ENCODE measurements at regions not wholly inside any gene's neighbourhood (a gene's known extent, or its start where the extent isn't known, plus 50 kb on each side); places are given as distances from the start of the nearest gene placed in this dataset.
A peak's percentile ranks its signal among the peaks of the same experiment; 100 is the strongest.
"Not testable (repeated sequence)": the region's sequence is repeated elsewhere in the genome, so short reads cannot be mapped to it uniquely, and the experiment has no call there.

GRCh38 chr9:12314589-12314988 lies 378.6 kb upstream of the TYRP1 start:
- DNase-seq = no peak
- Histone ChIP-seq H3K27ac (ENCODE audit: low read length) (no peak overlapping the region), H3K27me3 (ENCODE audit: control insufficient read depth, insufficient read depth) (no peaks in the 10 kb centered on the region), H3K4me1 (ENCODE audit: control insufficient read depth, insufficient read depth, low read length) (no peaks in the 10 kb centered on the region), H3K4me3 (ENCODE audit: low read length) (no peak overlapping the region), H3K9me3 (ENCODE audit: control insufficient read depth, low read length) (no peaks in the 10 kb centered on the region)
- ATAC-seq = no peak
- WGBS = 74% methylated on average over 4 of the region's 4 CpGs
- intact Hi-C loops (cut with DNase I) = no loop called here

DNA sequence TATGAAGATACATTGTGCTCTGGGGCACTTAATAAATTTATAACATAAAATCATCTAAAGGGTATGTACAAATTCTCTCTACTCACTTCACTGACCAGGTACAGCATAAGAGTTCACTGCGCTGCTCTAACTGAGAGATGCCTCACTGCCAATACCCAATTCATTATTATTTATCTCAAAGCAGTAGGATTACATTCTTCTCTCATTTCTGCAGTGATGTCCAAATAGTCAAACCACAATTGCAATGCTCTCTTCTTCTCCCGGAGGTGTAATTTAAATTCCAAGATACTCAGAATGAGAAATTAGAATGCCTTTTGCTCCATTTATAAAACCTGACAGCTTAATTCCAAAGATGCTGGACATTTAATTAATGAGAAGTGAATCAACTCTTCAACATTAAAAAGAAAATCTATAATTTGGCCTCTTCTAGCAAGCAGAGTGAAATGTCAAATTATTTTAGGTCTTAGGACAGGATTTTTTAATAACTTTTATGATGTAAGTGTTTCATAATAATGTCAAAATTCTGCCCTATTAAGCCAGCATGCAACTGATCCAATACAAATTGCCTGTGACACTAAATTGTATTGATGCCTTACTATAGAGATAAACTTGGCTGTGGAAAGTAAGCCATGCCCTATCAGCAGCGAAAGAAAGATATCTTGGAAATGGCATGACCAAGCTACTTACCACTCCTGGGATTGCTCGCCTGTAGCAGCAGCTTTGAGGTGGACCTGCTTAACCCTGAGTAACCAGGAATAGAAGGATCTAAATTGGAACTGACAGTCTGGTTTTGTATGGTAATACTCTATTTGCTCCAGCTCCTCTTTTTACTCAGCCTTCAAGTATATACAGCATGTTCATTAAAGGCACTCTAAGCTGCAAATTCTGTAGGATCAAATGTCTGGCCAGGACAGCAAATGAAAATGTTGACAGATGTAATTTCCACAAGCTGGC lies 374.2 kb upstream of the TYRP1 start:
- Histone ChIP-seq H3K4me1 (ENCODE audit: control insufficient read depth, insufficient read depth, low read length) (no peaks in the 10 kb centered on the region), H3K27me3 (ENCODE audit: control insufficient read depth, insufficient read depth) (no peaks in the 10 kb centered on the region), H3K27ac (ENCODE audit: low read length) (no peak overlapping the region), H3K4me3 (ENCODE audit: low read length) (no peak overlapping the region), H3K9me3 (ENCODE audit: control insufficient read depth, low read length) (no peaks in the 10 kb centered on the region)
- DNase-seq (no peak), ATAC-seq (no peak)
- 53% methylated on average over 4 of the region's 4 CpGs for WGBS
- intact Hi-C loops (cut with DNase I) = no loop called here

DNA sequence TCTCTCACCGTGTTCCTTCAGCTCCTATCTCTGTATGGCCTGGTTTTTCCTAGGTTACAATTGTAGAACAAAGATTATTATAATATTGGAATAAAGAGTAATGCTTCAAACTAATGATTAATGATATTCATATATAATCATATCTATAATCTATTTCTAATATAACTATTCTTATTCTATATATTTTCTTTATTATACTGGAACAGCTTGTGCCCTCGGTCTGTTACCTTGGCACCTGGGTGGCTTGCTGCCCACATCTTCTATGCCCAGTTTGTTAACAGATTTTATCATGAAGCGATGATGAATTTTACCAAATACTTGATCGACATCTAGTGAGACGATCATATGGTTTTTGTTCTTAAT lies 363.6 kb upstream of the TYRP1 start:
- ATAC-seq (no peak), DNase-seq (no peak)
- 65% methylated on average over 5 of the region's 5 CpGs for WGBS
- no peak overlapping the region for H3K4me3 ChIP-seq (ENCODE audit: low read length)
- no peaks in the 10 kb centered on the region for H3K27me3 ChIP-seq (ENCODE audit: control insufficient read depth, insufficient read depth)
- H3K27ac ChIP-seq (ENCODE audit: low read length) = no peak overlapping the region
- H3K9me3 ChIP-seq (ENCODE audit: control insufficient read depth, low read length) = no peaks in the 10 kb centered on the region
- H3K4me1 ChIP-seq (ENCODE audit: control insufficient read depth, insufficient read depth, low read length) = no peaks in the 10 kb centered on the region
- intact Hi-C loops (cut with DNase I) = no loop called here

- ATAC-seq; H3K9me3 ChIP-seq (ENCODE audit: control insufficient read depth, low read length); H3K4me3 ChIP-seq (ENCODE audit: low read length); H3K27me3 ChIP-seq (ENCODE audit: control insufficient read depth, insufficient read depth); H3K27ac ChIP-seq (ENCODE audit: low read length); intact Hi-C loops (cut with DNase I); H3K4me1 ChIP-seq (ENCODE audit: control insufficient read depth, insufficient read depth, low read length): not testable (repeated sequence)
- WGBS = 80% methylated on average over 26 of the region's 26 CpGs
- DNase-seq = peak in 1 of 3 donors; percentile 21
Observed at GRCh38 chr9:12333966-12334365, 359.2 kb upstream of the TYRP1 start.

DNA sequence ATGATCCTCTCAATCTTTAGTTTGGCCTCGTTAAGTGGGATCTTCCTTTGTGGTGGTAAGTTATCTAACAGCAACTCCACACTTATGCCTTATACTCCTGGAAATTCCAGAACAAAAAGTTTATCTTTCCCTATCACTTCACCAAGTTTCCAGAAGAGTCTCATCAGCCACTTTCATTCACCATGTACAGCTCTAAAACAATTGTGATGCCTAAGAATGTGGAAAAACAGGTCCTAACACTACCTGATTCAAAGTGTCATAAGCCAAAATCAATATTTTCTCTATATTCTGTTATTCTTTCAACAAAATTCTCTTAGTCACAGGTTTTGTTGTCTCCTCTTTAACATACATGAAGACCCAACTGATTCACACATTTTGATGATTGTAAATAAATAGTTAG lies 342.4 kb upstream of the TYRP1 start:
- H3K4me3 ChIP-seq (ENCODE audit: low read length) = no peak overlapping the region
- no peaks in the 10 kb centered on the region for H3K4me1 ChIP-seq (ENCODE audit: control insufficient read depth, insufficient read depth, low read length)
- H3K27ac ChIP-seq (ENCODE audit: low read length) = no peak overlapping the region
- 29% methylated on average over 1 of the region's 1 CpG for WGBS
- DNase-seq = no peak
- H3K27me3 ChIP-seq (ENCODE audit: control insufficient read depth, insufficient read depth) = no peaks in the 10 kb centered on the region
- ATAC-seq = no peak
- H3K9me3 ChIP-seq (ENCODE audit: control insufficient read depth, low read length) = no peaks in the 10 kb centered on the region
- intact Hi-C loops (cut with DNase I) = no loop called here

GRCh38 chr9:12351293-12352044 lies 341.7 kb upstream of the TYRP1 start:
- no peaks in the 10 kb centered on the region for H3K4me1 ChIP-seq (ENCODE audit: control insufficient read depth, insufficient read depth, low read length)
- no peak overlapping the region for H3K4me3 ChIP-seq (ENCODE audit: low read length)
- ATAC-seq = no peak
- no peaks in the 10 kb centered on the region for H3K27me3 ChIP-seq (ENCODE audit: control insufficient read depth, insufficient read depth)
- H3K9me3 ChIP-seq (ENCODE audit: control insufficient read depth, low read length) = no peaks in the 10 kb centered on the region
- intact Hi-C loops (cut with DNase I) = no loop called here
- no peak overlapping the region for H3K27ac ChIP-seq (ENCODE audit: low read length)
- WGBS = 67% methylated on average over 3 of the region's 3 CpGs
- DNase-seq = no peak

GRCh38 chr9:12352045-12352315 lies 341.2 kb upstream of the TYRP1 start:
- no peak for ATAC-seq
- no peaks in the 10 kb centered on the region for H3K9me3 ChIP-seq (ENCODE audit: control insufficient read depth, low read length)
- DNase-seq = no peak

DNA sequence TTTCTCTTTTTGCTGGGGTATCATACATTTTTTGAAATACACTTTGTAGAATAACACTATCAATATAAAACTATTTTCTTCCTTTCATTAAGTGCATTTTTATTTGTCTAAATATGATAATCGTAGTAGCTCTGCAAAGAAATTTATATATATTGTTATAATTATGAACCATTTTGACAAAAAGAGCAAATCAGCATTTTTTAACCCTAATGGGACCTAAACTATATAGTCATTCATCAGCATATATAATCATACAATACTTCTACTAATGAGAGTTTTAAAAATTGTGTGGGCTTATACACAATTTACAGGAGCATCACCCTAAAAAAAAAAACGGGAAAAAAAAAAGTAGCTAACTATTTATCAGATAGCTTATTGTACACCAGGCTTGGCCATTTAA lies 329.7 kb upstream of the TYRP1 start:
- ATAC-seq = no peak
- DNase-seq = no peak
- Histone ChIP-seq H3K4me1 (ENCODE audit: control insufficient read depth, insufficient read depth, low read length) (no peaks in the 10 kb centered on the region), H3K27me3 (ENCODE audit: control insufficient read depth, insufficient read depth) (no peaks in the 10 kb centered on the region), H3K4me3 (ENCODE audit: low read length) (no peak overlapping the region), H3K27ac (ENCODE audit: low read length) (no peak overlapping the region), H3K9me3 (ENCODE audit: control insufficient read depth, low read length) (no peaks in the 10 kb centered on the region)
- intact Hi-C loops (cut with DNase I) = no loop called here
- WGBS = 60% methylated on average over 2 of the region's 2 CpGs

More at GRCh38 chr9:12352045-12352315, 341.2 kb upstream of the TYRP1 start:
- Histone ChIP-seq H3K27me3 (ENCODE audit: control insufficient read depth, insufficient read depth) (no peaks in the 10 kb centered on the region), H3K4me3 (ENCODE audit: low read length) (no peak overlapping the region), H3K4me1 (ENCODE audit: control insufficient read depth, insufficient read depth, low read length) (no peaks in the 10 kb centered on the region), H3K27ac (ENCODE audit: low read length) (no peak overlapping the region)
- intact Hi-C loops (cut with DNase I) = no loop called here

DNA sequence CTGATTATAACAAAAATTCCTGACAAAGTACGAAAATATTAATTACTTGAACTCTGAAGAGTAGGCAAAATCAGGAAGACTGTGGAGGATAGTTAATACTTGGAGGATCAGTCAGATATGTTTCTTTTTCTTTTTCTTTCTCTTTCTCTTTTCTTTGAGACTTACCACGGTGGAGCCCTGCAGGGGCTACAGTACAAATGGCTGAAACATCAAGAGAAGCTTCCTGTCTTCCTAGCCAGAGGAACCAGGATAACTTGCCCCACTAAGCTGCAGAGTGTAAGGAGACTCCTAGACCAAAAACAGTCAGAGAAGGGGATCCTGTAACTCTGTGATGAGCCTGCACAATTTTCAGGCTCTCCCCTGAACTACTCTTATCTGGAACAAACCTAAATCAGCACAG lies 324.6 kb upstream of the TYRP1 start:
- no peak for ATAC-seq

GRCh38 chr9:12391839-12392509 lies 301.2 kb upstream of the TYRP1 start:
- Histone ChIP-seq H3K9me3 (ENCODE audit: control insufficient read depth, low read length) (no peaks in the 10 kb centered on the region), H3K27me3 (ENCODE audit: control insufficient read depth, insufficient read depth) (no peaks in the 10 kb centered on the region), H3K4me1 (ENCODE audit: control insufficient read depth, insufficient read depth, low read length) (no peaks in the 10 kb centered on the region), H3K27ac (ENCODE audit: low read length) (no peak overlapping the region), H3K4me3 (ENCODE audit: low read length) (no peak overlapping the region)
- DNase-seq (no peak), ATAC-seq (no peak)
- 85% methylated on average over 2 of the region's 2 CpGs for WGBS
- intact Hi-C loops (cut with DNase I) = no loop called here

More for the DNA sequence above, 324.6 kb upstream of the TYRP1 start:
- no peaks in the 10 kb centered on the region for H3K27me3 ChIP-seq (ENCODE audit: control insufficient read depth, insufficient read depth)
- H3K27ac ChIP-seq (ENCODE audit: low read length) = no peak overlapping the region
- intact Hi-C loops (cut with DNase I) = no loop called here
- DNase-seq = no peak
- 37% methylated on average over 2 of the region's 2 CpGs for WGBS
- no peak overlapping the region for H3K4me3 ChIP-seq (ENCODE audit: low read length)
- no peaks in the 10 kb centered on the region for H3K4me1 ChIP-seq (ENCODE audit: control insufficient read depth, insufficient read depth, low read length)
- H3K9me3 ChIP-seq (ENCODE audit: control insufficient read depth, low read length) = no peaks in the 10 kb centered on the region

DNA sequence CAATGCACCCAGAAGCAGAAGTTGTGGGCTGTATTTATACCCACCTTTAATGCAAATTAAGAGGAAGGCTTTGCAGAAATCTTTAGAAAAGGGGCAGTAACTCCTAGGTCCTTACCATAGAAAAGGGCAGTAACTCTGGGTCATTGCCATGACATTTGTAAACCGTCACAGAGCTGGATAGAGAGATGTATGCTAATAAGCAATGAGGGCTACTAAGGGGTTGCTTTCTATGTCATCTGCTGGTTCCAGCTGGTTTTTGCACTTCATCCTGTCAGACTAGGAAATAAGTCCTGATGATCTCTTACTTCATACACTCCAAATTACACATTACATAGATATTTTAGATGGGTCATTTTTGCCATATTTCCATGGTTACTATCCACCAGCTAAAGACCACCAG lies 299.1 kb upstream of the TYRP1 start:
- no peak for DNase-seq
- ATAC-seq = no peak
- Histone ChIP-seq H3K9me3 (ENCODE audit: control insufficient read depth, low read length) (no peaks in the 10 kb centered on the region), H3K4me3 (ENCODE audit: low read length) (no peak overlapping the region), H3K4me1 (ENCODE audit: control insufficient read depth, insufficient read depth, low read length) (no peaks in the 10 kb centered on the region), H3K27me3 (ENCODE audit: control insufficient read depth, insufficient read depth) (no peaks in the 10 kb centered on the region), H3K27ac (ENCODE audit: low read length) (no peak overlapping the region)
- intact Hi-C loops (cut with DNase I) = no loop called here
- WGBS = 48% methylated on average over 1 of the region's 1 CpG
